ENCODE measurements at regions not wholly inside any gene's neighbourhood (a gene's known extent, or its start where the extent isn't known, plus 50 kb on each side); places are given as distances from the start of the nearest gene placed in this dataset.

DNA sequence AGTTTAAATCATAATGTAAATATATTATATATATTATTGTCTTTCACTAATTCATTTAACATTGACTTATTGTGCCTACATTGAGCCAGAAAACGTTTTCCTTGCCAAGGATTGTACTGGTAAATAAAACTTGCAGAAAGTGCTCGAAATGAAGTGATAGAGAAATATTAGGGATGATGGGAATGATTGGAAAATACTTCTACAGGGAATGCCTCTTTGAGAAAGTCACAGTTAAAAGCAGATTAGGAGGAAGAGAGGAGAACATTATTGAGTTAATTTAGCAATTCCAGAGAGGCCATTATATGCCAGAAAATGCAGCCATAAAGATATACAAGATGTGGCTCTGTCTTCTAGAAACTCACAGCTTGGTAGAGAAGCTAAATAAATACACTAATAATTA, 560.0 kb upstream of the KCNMB2 start:
- TF ChIP-seq RAD21 (conservative IDR thresholded peaks at IDR 0.05) (no peak), CTCF (IDR thresholded peaks at IDR 0.05; ENCODE audit: poor library complexity, severe bottlenecking) (no peak)

Measured in neural cell (in vitro differentiated cells).